H1 (cell line): ENCODE measurements at regions not wholly inside any gene's neighbourhood (a gene's known extent, or its start where the extent isn't known, plus 50 kb on each side); places are given as distances from the start of the nearest gene placed in this dataset.
A peak's percentile ranks its signal among the peaks of the same experiment; 100 is the strongest.

Experiments
- CTCF ChIA-PET: fragments of 300-600 bp; sonication (Branson Sonifier 250); formaldehyde crosslinking; loops from one replicate; lab custom pipeline; 2021; ENCODE audit not compliant: partially characterized antibody; lab: Charles Lee
- POLR2A ChIA-PET: fragments of 300-600 bp; sonication (Branson Sonifier 250); formaldehyde crosslinking; loops from one replicate; lab custom pipeline; 2021; ENCODE audit warnings: inconsistent platforms; ENCODE audit not compliant: partially characterized antibody; lab: Charles Lee
- DNase-seq, 2 experiments: peaks; one replicate each; pipeline versions ENCODE4 v3.0.0 to v3.0.0-alpha.2; 2010 to 2022; ENCODE audit warnings: low spot score in 2 of 2, low read depth in 1 of 2, mixed read lengths in 1 of 2
- FAIRE-seq: peaks from 2 replicates; lab custom pipeline; 2011; peaks lifted over from hg19 to GRCh38; lab: Jason Lieb, UNC
- H2AFZ ChIP-seq: 2 replicates; pipeline ENCODE4 v1.8.1; 2012; ENCODE audit warnings: low read length, inconsistent platforms
- H2AK5ac ChIP-seq: 2 replicates; pipeline ENCODE4 v1.6.1; 2013; ENCODE audit warnings: low read depth, low read length
- H2BK120ac ChIP-seq: replicated peaks from 2 replicates; pipeline ENCODE3; 2013; ENCODE audit warnings: low read depth, low read length, inconsistent platforms
- H2BK12ac ChIP-seq: 2 replicates; pipeline ENCODE4 v1.6.1; 2013; ENCODE audit warnings: low read depth, low read length
- H2BK15ac ChIP-seq: 2 replicates; pipeline ENCODE4 v1.6.1; 2013; ENCODE audit warnings: low read length
- H2BK20ac ChIP-seq: 2 replicates; pipeline ENCODE4 v1.6.1; 2013; ENCODE audit warnings: low read length
- H2BK5ac ChIP-seq: 2 replicates; pipeline ENCODE4 v1.6.1; 2013; ENCODE audit warnings: low read depth, low read length
- H3K14ac ChIP-seq: 2 replicates; pipeline ENCODE4 v1.6.1; 2013; ENCODE audit warnings: inconsistent platforms; ENCODE audit not compliant: insufficient read length
- H3K18ac ChIP-seq: 2 replicates; pipeline ENCODE4 v1.6.1; 2013; ENCODE audit warnings: low read length; ENCODE audit errors: extremely low read depth
- H3K23ac ChIP-seq: 2 replicates; pipeline ENCODE4 v1.6.1; 2013; ENCODE audit warnings: inconsistent platforms; ENCODE audit not compliant: insufficient read length
- H3K23me2 ChIP-seq: 2 replicates; pipeline ENCODE4 v1.6.1; 2013; ENCODE audit warnings: low read depth, low read length
- H3K27ac ChIP-seq: 2 replicates; pipeline ENCODE4 v1.6.1; 2011; ENCODE audit warnings: low read depth, low read length, inconsistent platforms
- H3K27me3 ChIP-seq, 4 experiments: replicated peaks in 1 of 4; 1 replicate in 1 of 4; 2 replicates in 3 of 4; pipeline versions ENCODE4 v1.6.1 to v1.8.1; 2011 to 2013; ENCODE audit warnings: low read length in 3 of 4, mild to moderate bottlenecking in 3 of 4, inconsistent platforms in 2 of 4, mixed read lengths in 2 of 4, moderate library complexity in 1 of 4; ENCODE audit not compliant: control insufficient read depth in 3 of 4, insufficient read depth in 3 of 4; ENCODE audit errors: extremely low read depth in 1 of 4
- H3K36me3 ChIP-seq, 4 experiments: 2 replicates each; pipeline versions ENCODE4 v1.6.1 to v1.8.1; 2011 to 2013; ENCODE audit warnings: mild to moderate bottlenecking in 4 of 4, low read length in 3 of 4, moderate library complexity in 2 of 4, control low read depth in 1 of 4, inconsistent platforms in 1 of 4; ENCODE audit not compliant: insufficient read depth in 4 of 4, control insufficient read depth in 2 of 4
- H3K4ac ChIP-seq: replicated peaks from 2 replicates; pipeline ENCODE3; 2013; ENCODE audit warnings: low read length, low read depth, mixed read lengths, inconsistent platforms; ENCODE audit not compliant: insufficient read length
- H3K4me1 ChIP-seq, 4 experiments: replicated peaks in 1 of 4; 1 replicate in 1 of 4; 2 replicates in 3 of 4; pipeline versions ENCODE4 v1.6.1 to v1.8.1; 2011 to 2013; ENCODE audit warnings: low read length in 3 of 4, inconsistent platforms in 2 of 4, mixed read lengths in 1 of 4; ENCODE audit not compliant: insufficient read depth in 4 of 4, control insufficient read depth in 3 of 4
- H3K4me2 ChIP-seq, 2 experiments: 2 replicates each; pipeline versions ENCODE4 v1.6.1 to v1.8.1; 2011 to 2013; ENCODE audit warnings: low read depth in 2 of 2, low read length in 2 of 2, control low read depth in 1 of 2, inconsistent platforms in 1 of 2, mild to moderate bottlenecking in 1 of 2; ENCODE audit not compliant: insufficient read depth in 1 of 2
- H3K4me3 ChIP-seq, 4 experiments: fragments of 200-600, 300-600 bp in 1 of 4; sonication (generic), shearing (Covaris generic), sonication (Bioruptor Twin) in 1 of 4; 2 replicates each; pipeline versions ENCODE4 v1.5.1 to v1.8.1; 2011 to 2016; ENCODE audit warnings: low read length in 4 of 4, low read depth in 3 of 4, control low read depth in 2 of 4, inconsistent platforms in 2 of 4, mild to moderate bottlenecking in 2 of 4, mixed read lengths in 1 of 4, moderate library complexity in 1 of 4; ENCODE audit not compliant: insufficient read depth in 2 of 4; ENCODE audit errors: extremely low read depth in 1 of 4
- H3K56ac ChIP-seq: replicated peaks from 2 replicates; pipeline ENCODE3; 2013; ENCODE audit warnings: low read depth, mild to moderate bottlenecking, mixed read lengths, low read length, inconsistent platforms; ENCODE audit not compliant: insufficient read length
- H3K79me1 ChIP-seq: 2 replicates; pipeline ENCODE4 v1.6.1; 2013; ENCODE audit warnings: low read depth, low read length, control low read depth
- H3K79me2 ChIP-seq, 2 experiments: 2 replicates each; pipeline versions ENCODE4 v1.6.1 to v1.8.1; 2012 to 2013; ENCODE audit warnings: low read length in 2 of 2, mild to moderate bottlenecking in 2 of 2, inconsistent platforms in 1 of 2; ENCODE audit not compliant: insufficient read depth in 2 of 2, control insufficient read depth in 1 of 2
- H3K9ac ChIP-seq, 4 experiments: replicated peaks in 1 of 4; 1 replicate in 1 of 4; 2 replicates in 3 of 4; pipeline versions ENCODE4 v1.6.1 to v1.8.1; 2011 to 2013; ENCODE audit warnings: low read depth in 3 of 4, low read length in 3 of 4, control low read depth in 2 of 4, mild to moderate bottlenecking in 2 of 4, moderate library complexity in 2 of 4, inconsistent platforms in 1 of 4; ENCODE audit errors: extremely low read depth in 1 of 4
- H3K9me3 ChIP-seq, 2 experiments: 2 replicates each; pipeline versions ENCODE4 v1.6.1 to v1.8.1; 2012 to 2013; ENCODE audit warnings: mild to moderate bottlenecking in 2 of 2, moderate library complexity in 2 of 2, control low read depth in 1 of 2, inconsistent platforms in 1 of 2, low read depth in 1 of 2, low read length in 1 of 2, mixed read lengths in 1 of 2; ENCODE audit not compliant: insufficient read depth in 2 of 2
- H4K20me1 ChIP-seq, 2 experiments: replicated peaks in 1 of 2; 2 replicates each; pipeline versions ENCODE3 to v1.8.1; 2011 to 2013; ENCODE audit warnings: inconsistent platforms in 2 of 2, low read length in 2 of 2, mild to moderate bottlenecking in 1 of 2; ENCODE audit not compliant: insufficient read depth in 2 of 2, control insufficient read depth in 1 of 2
- H4K5ac ChIP-seq: 2 replicates; pipeline ENCODE4 v1.6.1; 2013; ENCODE audit warnings: low read length, low read depth, mixed read lengths, inconsistent platforms; ENCODE audit not compliant: insufficient read length
- H4K8ac ChIP-seq: 2 replicates; pipeline ENCODE4 v1.8.0; 2013; ENCODE audit warnings: mild to moderate bottlenecking, moderate library complexity, low read length, inconsistent platforms; ENCODE audit not compliant: insufficient read depth; ENCODE audit errors: extremely low read depth
- H4K91ac ChIP-seq: replicated peaks from 2 replicates; pipeline ENCODE3; 2013; ENCODE audit warnings: low read length, mixed read lengths, inconsistent platforms; ENCODE audit not compliant: insufficient read length
- CTCF ChIP-seq, 3 experiments: IDR thresholded peaks; 1 replicate in 2 of 3; 2 replicates in 1 of 3; pipeline versions ENCODE4 v1.5.1 to v1.6.1; 2011; ENCODE audit warnings: low read length in 3 of 3, mild to moderate bottlenecking in 3 of 3, inconsistent platforms in 2 of 3, low read depth in 1 of 3, moderate library complexity in 1 of 3; ENCODE audit not compliant: insufficient read depth in 1 of 3; ENCODE audit errors: control extremely low read depth in 1 of 3
- RAD21 ChIP-seq, 2 experiments: IDR thresholded peaks in 1 of 2; conservative IDR thresholded peaks in 1 of 2; 2 replicates each; pipeline ENCODE4 v1.6.1; 2011; ENCODE audit warnings: low read depth in 2 of 2, low read length in 2 of 2, improper control_type of control experiment in 1 of 2, inconsistent platforms in 1 of 2, mild to moderate bottlenecking in 1 of 2, moderate library complexity in 1 of 2
- WGBS, 2 experiments: shearing (Covaris generic) in 1 of 2; methylation state at CpG; one replicate each; pipeline versions ENCODE4 v1.1.6 to v1.1.7; 2013 to 2015; ENCODE audit warnings: low lambda C conversion rate in 2 of 2, mixed read lengths in 2 of 2, inconsistent platforms in 1 of 2, low coverage in 1 of 2, missing lambda C conversion rate in 1 of 2; ENCODE audit not compliant: insufficient replicate concordance in 2 of 2, insufficient coverage in 1 of 2, insufficient read length in 1 of 2; ENCODE audit errors: extremely low coverage in 1 of 2, missing lambda C conversion rate in 1 of 2; 5-methylcytosine and 5-hydroxymethylcytosine counted together

- no peaks in the 10 kb centered on the region for H4K20me1 ChIP-seq
- CTCF ChIA-PET, result interaction anchor here (0.8 to 1.6 kb wide), 10 partner anchors 10 to 815 kb away, joined by 3 to 5 read pairs (median 3); no protein-coding TSS in a partner anchor
- H2BK5ac ChIP-seq, result no peak overlapping the region
- WGBS, 2 experiments, result 81% methylated on average over 5 of the region's 5 CpGs; no CpG with 5 or more reads in 1 of the 2 experiments
- no peak overlapping the region for H4K5ac ChIP-seq
- FAIRE-seq, result no peak
- no peak overlapping the region for H4K91ac ChIP-seq
- no peak overlapping the region for H2BK15ac ChIP-seq
- no peak overlapping the region for H3K18ac ChIP-seq
- no peak overlapping the region for H3K27ac ChIP-seq
- H3K4me3 ChIP-seq, result no peak overlapping the region
- no peak overlapping the region for H3K9ac ChIP-seq
- no peaks in the 10 kb centered on the region for H3K9me3 ChIP-seq
- no peak overlapping the region for H2BK12ac ChIP-seq
- no peaks in the 10 kb centered on the region for H3K79me2 ChIP-seq
- no peak overlapping the region for H3K23ac ChIP-seq
- H2BK20ac ChIP-seq, result no peak overlapping the region
- H3K4ac ChIP-seq, result no peak overlapping the region
- no peaks in the 10 kb centered on the region; a peak in 1 of 7 replicates for H3K27me3 ChIP-seq
- no peaks in the 10 kb centered on the region for H3K79me1 ChIP-seq
- no peaks in the 10 kb centered on the region for H3K36me3 ChIP-seq
- no peak overlapping the region for H2AFZ ChIP-seq
- no peak overlapping the region for H2AK5ac ChIP-seq
- no peak overlapping the region for H2BK120ac ChIP-seq
- H3K23me2 ChIP-seq, result no peaks in the 10 kb centered on the region; the same call in 1 of the 2 replicates
- H3K56ac ChIP-seq, result no peak overlapping the region
- no peak overlapping the region for H3K4me2 ChIP-seq
- no peaks in the 10 kb centered on the region; a peak in 1 of 7 replicates for H3K4me1 ChIP-seq
- TF ChIP-seq RAD21 (IDR thresholded peaks at IDR 0.05 in 1 of 2, conservative IDR thresholded peaks at IDR 0.05 in 1 of 2; ENCODE audit: low read depth in 2 of 2, low read length in 2 of 2) (no peak; a peak in 1 of 4 replicates), CTCF (IDR thresholded peaks at IDR 0.05; ENCODE audit: control extremely low read depth in 1 of 3, insufficient read depth in 1 of 3, low read depth in 1 of 3, low read length in 3 of 3) (peak in 2 of 3 experiments; percentile 7 to 37; a peak in 2 of 4 replicates)
- no peak overlapping the region for H4K8ac ChIP-seq
- DNase-seq, result no peak
- no peak overlapping the region for H3K14ac ChIP-seq
- POLR2A ChIA-PET, result interaction anchor here (2.0 kb wide), 1 partner anchor 9 kb away, joined by 5 read pairs; no protein-coding TSS in a partner anchor
These were observed 156.2 kb downstream of the COG6 start for GRCh38 chr13:39811696-39812095.
